ENCODE measurements at regions not wholly inside any gene's neighbourhood (a gene's known extent, or its start where the extent isn't known, plus 50 kb on each side); places are given as distances from the start of the nearest gene placed in this dataset.

- no peak for DNase-seq
Observed at GRCh38 chr5:67490543-67491321, 294.1 kb upstream of the CD180 start.

- no peak for DNase-seq
Observed at GRCh38 chr5:67488885-67489284, 292.3 kb upstream of the CD180 start.

- no peak for DNase-seq
Observed at GRCh38 chr5:67487862-67488261, 291.3 kb upstream of the CD180 start.

- no peak for DNase-seq
Observed at GRCh38 chr5:67483453-67484030, 286.9 kb upstream of the CD180 start.

GRCh38 chr5:67481362-67481761 is 284.8 kb upstream of the CD180 start:
- DNase-seq: no peak

GRCh38 chr5:67478337-67478736 is 281.7 kb upstream of the CD180 start:
- DNase-seq: no peak

- no peak for DNase-seq
Observed at GRCh38 chr5:67476995-67477394, 280.4 kb upstream of the CD180 start.

GRCh38 chr5:67476531-67476930 is 279.9 kb upstream of the CD180 start:
- no peak for DNase-seq

GRCh38 chr5:67475489-67475888 is 278.9 kb upstream of the CD180 start:
- no peak for DNase-seq

GRCh38 chr5:67474597-67475238 is 278.1 kb upstream of the CD180 start:
- no peak for DNase-seq

- DNase-seq: no peak
Observed at GRCh38 chr5:67467110-67467509, 270.5 kb upstream of the CD180 start.

- DNase-seq: no peak
Observed at GRCh38 chr5:67465537-67466207, 269.1 kb upstream of the CD180 start.

GRCh38 chr5:67462147-67462546 is 265.5 kb upstream of the CD180 start:
- no peak for DNase-seq

GRCh38 chr5:67459253-67459652 is 262.7 kb upstream of the CD180 start:
- DNase-seq: no peak

- no peak for DNase-seq
Observed at GRCh38 chr5:67455970-67456369, 259.4 kb upstream of the CD180 start.

GRCh38 chr5:67454957-67455561 is 258.5 kb upstream of the CD180 start:
- DNase-seq: no peak

- DNase-seq: no peak
Observed at GRCh38 chr5:67453111-67453905, 256.7 kb upstream of the CD180 start.

GRCh38 chr5:67451640-67452279 is 255.2 kb upstream of the CD180 start:
- DNase-seq: no peak

- no peak for DNase-seq
Observed at GRCh38 chr5:67447732-67448131, 251.1 kb upstream of the CD180 start.

GRCh38 chr5:67437905-67438845 is 241.6 kb upstream of the CD180 start:
- DNase-seq: no peak

- no peak for DNase-seq
Observed at GRCh38 chr5:67435032-67435431, 238.4 kb upstream of the CD180 start.

Data from femur (tissue), 1 donor.